Left ventricle myocardium inferior (tissue), 1 donor: ENCODE measurements at regions not wholly inside any gene's neighbourhood (a gene's known extent, or its start where the extent isn't known, plus 50 kb on each side); places are given as distances from the start of the nearest gene placed in this dataset.
"Not testable (repeated sequence)": the region's sequence is repeated elsewhere in the genome, so short reads cannot be mapped to it uniquely, and the experiment has no call there.

Source experiments
- DNase-seq: peaks from one replicate; pipeline ENCODE4 v3.0.0-alpha.2; 2020
- H3K27ac ChIP-seq: fragments of 200-600 bp; replicated peaks from 2 replicates; pipeline ENCODE4 v1.8.0; 2021
- H3K27me3 ChIP-seq: fragments of 200-600 bp; 2 replicates; pipeline ENCODE4 v1.8.0; 2021; ENCODE audit warnings: low read depth
- H3K36me3 ChIP-seq: fragments of 200-600 bp; 2 replicates; pipeline ENCODE4 v1.8.0; 2021
- H3K4me1 ChIP-seq: fragments of 200-600 bp; 2 replicates; pipeline ENCODE4 v1.8.0; 2021
- H3K4me3 ChIP-seq: fragments of 200-600 bp; 2 replicates; pipeline ENCODE4 v1.8.0; 2021; ENCODE audit warnings: mild to moderate bottlenecking, moderate library complexity
- H3K9me3 ChIP-seq: fragments of 200-600 bp; replicated peaks from 2 replicates; pipeline ENCODE4 v1.8.0; 2021
- intact Hi-C: fragments of 100-400 bp; cut with micrococcal nuclease; formaldehyde crosslinking; loops from one replicate; pipeline ENCODE4 v1.11.0; 2022
- TF ChIP-seq, protein P1 (sequence below): fragments of 200-600 bp; IDR thresholded peaks from 2 replicates; pipeline ENCODE4 v1.8.0; 2021; ENCODE audit warnings: antibody characterized with exemption, mild to moderate bottlenecking, borderline replicate concordance
- donor health status: DM: no; HTN: yes; CAD: no; lungs with severe emphysema.

DNA sequence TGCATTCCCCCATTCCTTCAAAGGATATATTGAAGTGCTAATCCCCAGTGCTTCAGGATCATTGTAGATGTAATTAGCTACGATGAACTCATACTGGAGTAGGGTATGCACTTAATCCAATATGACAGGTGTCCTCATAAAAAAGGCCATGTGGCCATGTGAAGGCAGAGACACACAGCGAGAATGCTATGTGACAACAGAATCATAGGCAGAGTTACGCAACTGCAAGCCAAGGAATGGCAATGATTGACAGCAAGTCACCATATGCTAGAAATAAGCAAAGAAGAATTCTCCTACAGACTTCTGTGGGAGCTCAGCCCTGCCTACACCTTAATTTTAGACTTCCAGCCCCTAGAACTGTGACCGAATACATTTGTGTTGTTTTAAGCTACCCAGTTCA, 875.6 kb upstream of the ROBO1 start:
- Histone ChIP-seq H3K27me3 (no peaks in the 10 kb centered on the region), H3K27ac (no peak overlapping the region), H3K9me3 (peaks cover 13% of the 10 kb centered on the region), H3K4me1 (no peaks in the 10 kb centered on the region), H3K36me3 (no peaks in the 10 kb centered on the region), H3K4me3 (no peak overlapping the region)
- intact Hi-C loops: no loop called here
- no peak for DNase-seq
- TF ChIP-seq, protein P1, sequence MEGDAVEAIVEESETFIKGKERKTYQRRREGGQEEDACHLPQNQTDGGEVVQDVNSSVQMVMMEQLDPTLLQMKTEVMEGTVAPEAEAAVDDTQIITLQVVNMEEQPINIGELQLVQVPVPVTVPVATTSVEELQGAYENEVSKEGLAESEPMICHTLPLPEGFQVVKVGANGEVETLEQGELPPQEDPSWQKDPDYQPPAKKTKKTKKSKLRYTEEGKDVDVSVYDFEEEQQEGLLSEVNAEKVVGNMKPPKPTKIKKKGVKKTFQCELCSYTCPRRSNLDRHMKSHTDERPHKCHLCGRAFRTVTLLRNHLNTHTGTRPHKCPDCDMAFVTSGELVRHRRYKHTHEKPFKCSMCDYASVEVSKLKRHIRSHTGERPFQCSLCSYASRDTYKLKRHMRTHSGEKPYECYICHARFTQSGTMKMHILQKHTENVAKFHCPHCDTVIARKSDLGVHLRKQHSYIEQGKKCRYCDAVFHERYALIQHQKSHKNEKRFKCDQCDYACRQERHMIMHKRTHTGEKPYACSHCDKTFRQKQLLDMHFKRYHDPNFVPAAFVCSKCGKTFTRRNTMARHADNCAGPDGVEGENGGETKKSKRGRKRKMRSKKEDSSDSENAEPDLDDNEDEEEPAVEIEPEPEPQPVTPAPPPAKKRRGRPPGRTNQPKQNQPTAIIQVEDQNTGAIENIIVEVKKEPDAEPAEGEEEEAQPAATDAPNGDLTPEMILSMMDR: no peak

DNA sequence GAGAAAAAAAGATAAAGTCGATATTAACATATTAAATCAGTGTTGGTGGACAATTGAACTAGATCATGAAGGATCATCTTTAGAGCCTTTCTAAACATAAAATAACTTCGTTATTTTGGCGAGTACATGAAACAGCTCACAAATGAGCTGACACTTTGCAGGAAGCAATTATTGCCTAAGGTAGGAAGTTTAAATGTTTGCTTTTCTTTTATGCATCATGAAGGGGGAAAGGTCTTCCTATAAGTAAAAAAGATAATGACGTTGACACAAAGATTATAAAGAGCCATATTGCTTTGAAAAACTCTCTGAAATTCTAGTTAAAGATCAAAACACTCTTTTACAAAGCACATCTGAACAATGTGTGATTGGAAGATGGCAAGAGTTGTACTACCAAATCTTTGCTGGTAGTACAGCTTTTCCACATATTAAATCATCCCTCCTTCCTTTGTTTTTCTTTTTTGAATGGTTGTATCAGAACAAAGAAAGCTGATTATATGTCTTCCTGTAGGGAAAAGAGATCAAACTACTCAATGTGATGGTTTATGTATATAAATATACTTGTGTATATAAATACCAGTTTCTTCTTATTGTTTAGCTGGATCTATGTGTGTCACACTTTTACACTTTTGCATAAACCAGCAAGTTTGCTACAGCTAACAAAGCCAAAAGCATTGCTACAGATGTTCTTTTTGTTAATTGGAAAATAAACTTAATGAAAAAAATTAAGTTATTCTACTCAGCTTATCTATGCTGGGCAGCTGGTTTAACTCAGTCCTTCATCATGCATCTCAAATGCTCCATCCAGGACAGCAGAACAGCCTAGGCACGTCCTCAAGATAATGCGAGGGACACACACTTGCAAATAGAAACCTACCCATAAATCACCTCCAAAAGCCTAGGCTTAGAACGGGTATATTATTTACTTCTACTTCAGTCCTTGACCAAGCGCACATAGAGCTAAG, 850.8 kb upstream of the ROBO1 start:
- no peaks in the 10 kb centered on the region for H3K27me3 ChIP-seq
- no peak for DNase-seq
- intact Hi-C loops: no loop called here
- no peaks in the 10 kb centered on the region for H3K36me3 ChIP-seq
- peaks cover 10% of the 10 kb centered on the region for H3K9me3 ChIP-seq
- TF ChIP-seq, protein P1: no peak
- no peak overlapping the region for H3K27ac ChIP-seq
- no peak overlapping the region for H3K4me3 ChIP-seq
- H3K4me1 ChIP-seq: no peaks in the 10 kb centered on the region

DNA sequence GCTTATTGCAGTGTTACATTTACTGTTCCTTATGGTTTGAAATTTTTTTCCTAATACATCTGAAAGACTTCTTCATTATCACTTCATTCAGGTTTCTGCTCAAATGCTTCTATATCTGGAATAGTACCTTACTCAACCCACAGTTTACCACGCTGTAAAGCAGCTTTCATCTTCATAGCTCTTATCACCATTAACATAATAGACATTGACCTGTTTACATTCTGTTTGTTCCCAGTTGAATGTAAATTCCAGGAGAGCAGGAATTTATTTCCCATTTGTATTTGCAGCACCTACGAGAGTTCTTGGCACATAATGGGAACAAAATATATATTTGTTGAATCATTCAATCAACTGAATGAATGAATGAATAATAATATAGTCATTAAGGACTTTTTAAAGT, 844.6 kb upstream of the ROBO1 start:
- intact Hi-C loops: no loop called here
- no peak for DNase-seq
- no peaks in the 10 kb centered on the region for H3K4me1 ChIP-seq
- no peak overlapping the region for H3K4me3 ChIP-seq
- no peaks in the 10 kb centered on the region for H3K36me3 ChIP-seq
- no peaks in the 10 kb centered on the region for H3K27me3 ChIP-seq
- H3K27ac ChIP-seq: no peak overlapping the region
- H3K9me3 ChIP-seq: peaks cover 7% of the 10 kb centered on the region
- TF ChIP-seq, protein P1: no peak

DNA sequence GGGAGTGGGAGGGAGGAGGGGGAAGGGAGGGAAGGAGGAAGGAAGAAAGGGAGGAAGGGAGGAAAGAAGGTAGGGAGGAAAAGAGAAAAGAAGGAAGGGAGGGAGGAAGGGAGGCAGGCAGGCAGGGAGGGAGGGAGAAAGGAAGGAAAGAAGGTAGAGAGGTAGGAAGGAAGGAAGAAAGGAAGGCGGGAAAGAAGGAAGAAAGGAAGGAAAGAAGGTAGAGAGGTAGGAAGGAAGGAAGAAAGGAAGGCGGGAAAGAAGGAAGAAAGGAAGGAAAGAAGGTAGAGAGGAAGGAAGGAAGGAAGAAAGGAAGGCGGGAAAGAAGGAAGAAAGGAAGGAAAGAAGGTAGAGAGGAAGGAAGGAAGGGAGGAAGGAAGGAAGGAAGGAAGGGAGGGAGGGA, 840.3 kb upstream of the ROBO1 start:
- DNase-seq, H3K36me3 ChIP-seq, H3K9me3 ChIP-seq, H3K27ac ChIP-seq, intact Hi-C loops, H3K27me3 ChIP-seq, H3K4me3 ChIP-seq, H3K4me1 ChIP-seq: not testable (repeated sequence)

DNA sequence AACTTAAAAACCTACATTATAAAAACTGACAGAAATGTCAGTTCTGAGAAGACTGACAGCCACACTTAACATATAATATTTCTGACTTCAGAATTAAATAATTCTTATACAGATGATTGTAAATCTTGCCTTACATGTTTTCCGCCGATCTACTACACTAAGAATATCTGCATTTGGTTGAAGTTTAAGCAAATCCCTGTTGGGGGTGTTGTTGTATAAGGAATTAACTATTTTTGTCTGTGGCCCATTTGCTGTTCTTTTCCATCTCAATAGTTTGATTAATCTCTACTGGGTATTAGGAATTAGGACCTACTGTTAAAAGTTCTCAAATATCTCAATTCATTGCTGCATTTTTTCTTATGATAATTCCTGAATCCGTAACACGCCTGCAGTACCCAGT, 838.3 kb upstream of the ROBO1 start:
- Histone ChIP-seq H3K4me3 (no peak overlapping the region), H3K9me3 (peaks cover 14% of the 10 kb centered on the region), H3K27me3 (no peaks in the 10 kb centered on the region), H3K27ac (no peak overlapping the region), H3K36me3 (no peaks in the 10 kb centered on the region), H3K4me1 (no peaks in the 10 kb centered on the region)
- intact Hi-C loops: no loop called here
- TF ChIP-seq, protein P1: no peak
- DNase-seq: no peak

DNA sequence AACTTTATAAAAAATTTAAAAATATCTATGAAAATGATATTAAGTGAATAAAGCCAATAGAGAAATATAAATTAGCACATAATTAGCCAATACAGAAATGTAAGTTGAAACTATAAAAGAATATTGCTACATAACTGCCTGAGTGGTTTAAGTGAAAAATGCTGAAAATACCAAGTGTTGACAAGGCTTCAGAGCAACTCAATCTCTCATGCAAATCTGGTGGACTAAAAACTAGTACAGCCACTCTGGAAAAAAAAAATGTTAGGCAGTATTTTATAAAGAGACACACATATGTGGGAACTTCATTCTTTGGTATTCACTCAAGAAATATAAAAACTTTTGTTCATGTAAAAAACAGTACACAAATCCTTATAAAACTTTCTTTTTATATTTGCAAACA, 833.7 kb upstream of the ROBO1 start:
- Histone ChIP-seq H3K4me3 (no peak overlapping the region), H3K27ac (no peak overlapping the region), H3K9me3 (peaks cover 50% of the 10 kb centered on the region), H3K27me3 (no peaks in the 10 kb centered on the region), H3K4me1 (no peaks in the 10 kb centered on the region), H3K36me3 (no peaks in the 10 kb centered on the region)
- TF ChIP-seq, protein P1: no peak
- intact Hi-C loops: no loop called here
- DNase-seq: no peak
